Stimulated activated naive CD8-positive, alpha-beta T cell treated with anti-CD3 and anti-CD28 coated beads, Interleukin-15, amount 100 ng/mL, for 72 hours (primary cell): ENCODE measurements at regions not wholly inside any gene's neighbourhood (a gene's known extent, or its start where the extent isn't known, plus 50 kb on each side); places are given as distances from the start of the nearest gene placed in this dataset.
"Not testable (repeated sequence)": the region's sequence is repeated elsewhere in the genome, so short reads cannot be mapped to it uniquely, and the experiment has no call there.

Experiments used
- ATAC-seq: fragments of 150-1000 bp; cut with Tn5 transposase; 2 replicates; pipeline ENCODE4 v1.10.0; 2021; ENCODE audit warnings: mild to moderate bottlenecking, moderate library complexity
- DNase-seq, 2 donors: peaks; one replicate each; pipeline ENCODE4 v3.0.0; 2021 to 2022
- H3K27ac Mint-ChIP-seq, 2 donors: one replicate each; pipeline ENCODE4 v1.8.0; 2022; ENCODE audit warnings: mild to moderate bottlenecking in 2 of 2, mixed read lengths in 2 of 2, moderate library complexity in 2 of 2
- H3K27me3 Mint-ChIP-seq: one replicate; pipeline ENCODE4 v1.8.0; 2022; ENCODE audit warnings: mixed read lengths
- H3K4me1 Mint-ChIP-seq: one replicate; pipeline ENCODE4 v1.8.0; 2022; ENCODE audit warnings: mild to moderate bottlenecking, mixed read lengths
- H3K4me3 Mint-ChIP-seq, 2 donors: one replicate each; pipeline ENCODE4 v1.8.0; 2022; ENCODE audit warnings: mild to moderate bottlenecking in 2 of 2, mixed read lengths in 2 of 2, moderate library complexity in 1 of 2
- H3K9me3 Mint-ChIP-seq, 2 donors: one replicate each; pipeline ENCODE4 v1.8.0; 2022; ENCODE audit warnings: mixed read lengths in 2 of 2

DNA sequence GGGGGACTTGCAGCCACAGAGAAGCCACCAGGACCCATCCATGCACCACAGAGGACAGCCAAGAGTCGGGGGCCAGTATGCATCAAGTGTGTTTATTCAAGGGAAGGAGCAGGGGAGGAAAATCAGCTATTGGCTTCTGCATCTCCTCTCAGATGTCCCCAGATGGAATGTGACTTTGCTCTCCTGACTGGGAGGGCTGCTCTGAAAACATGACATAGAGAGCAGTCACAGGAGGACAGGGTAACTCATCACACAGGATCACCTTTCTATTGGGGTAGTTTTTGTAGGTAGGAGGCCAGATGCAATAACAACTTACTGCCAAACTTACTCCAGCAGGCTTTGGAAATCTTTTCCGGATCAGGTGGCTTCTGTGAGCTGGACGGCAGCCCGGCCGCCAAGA, 121.0 kb upstream of the OPCML start:
- H3K27ac Mint-ChIP-seq: no peak overlapping the region
- H3K27me3 Mint-ChIP-seq: no peaks in the 10 kb centered on the region
- DNase-seq (no peak), ATAC-seq (no peak)
- H3K4me3 Mint-ChIP-seq: no peak overlapping the region
- peaks cover 0 to 12% of the 10 kb centered on the region in 2 donors for H3K9me3 Mint-ChIP-seq
- H3K4me1 Mint-ChIP-seq: no peaks in the 10 kb centered on the region

DNA sequence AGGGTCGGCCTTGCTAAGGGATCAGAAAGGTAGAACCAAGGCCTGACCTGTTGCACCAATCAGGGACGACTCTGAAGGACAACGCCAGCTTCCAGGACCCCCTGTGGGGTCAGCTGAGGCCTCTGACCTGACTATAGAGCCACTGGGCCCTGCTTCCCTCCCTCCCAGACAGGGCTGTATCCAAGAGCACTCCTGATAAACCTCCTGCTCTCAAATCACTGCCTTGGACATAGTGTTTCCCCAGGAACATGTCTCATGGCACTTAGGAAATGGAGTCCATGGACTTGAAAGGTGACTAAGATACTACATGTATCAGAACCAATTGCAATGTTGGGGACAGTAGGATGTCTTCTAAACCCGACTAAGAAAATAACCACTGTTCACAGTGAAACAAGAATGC, 117.8 kb upstream of the OPCML start:
- Mint-ChIP-seq H3K4me1 (no peaks in the 10 kb centered on the region), H3K9me3 (peaks cover 0 to 13% of the 10 kb centered on the region in 2 donors), H3K4me3 (no peak overlapping the region), H3K27me3 (no peaks in the 10 kb centered on the region), H3K27ac (no peak overlapping the region)
- ATAC-seq (no peak), DNase-seq (no peak)

DNA sequence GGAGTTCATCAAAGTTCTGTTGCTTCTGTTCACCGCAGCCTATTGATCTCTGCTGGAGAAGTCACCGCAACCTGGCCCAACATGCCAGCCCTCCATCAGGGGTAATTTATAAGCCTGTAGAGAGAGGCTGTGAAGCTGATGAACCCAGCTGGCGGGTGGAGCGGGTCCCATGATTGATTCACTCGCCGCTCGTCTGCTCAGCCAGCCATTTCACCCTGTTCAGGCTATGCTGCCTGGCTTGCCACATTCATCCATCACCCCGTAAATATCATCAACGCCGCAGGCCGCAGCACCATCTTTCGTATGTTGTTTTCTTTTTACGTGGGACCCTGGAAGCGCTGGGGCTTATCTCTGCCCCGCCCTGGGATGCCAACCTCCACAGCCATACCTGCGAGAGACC, 116.7 kb upstream of the OPCML start:
- no peak overlapping the region for H3K27ac Mint-ChIP-seq
- no peak for DNase-seq
- peaks cover 0 to 13% of the 10 kb centered on the region in 2 donors for H3K9me3 Mint-ChIP-seq
- ATAC-seq: no peak
- H3K4me3 Mint-ChIP-seq: no peak overlapping the region
- H3K4me1 Mint-ChIP-seq: no peaks in the 10 kb centered on the region
- H3K27me3 Mint-ChIP-seq: no peaks in the 10 kb centered on the region

DNA sequence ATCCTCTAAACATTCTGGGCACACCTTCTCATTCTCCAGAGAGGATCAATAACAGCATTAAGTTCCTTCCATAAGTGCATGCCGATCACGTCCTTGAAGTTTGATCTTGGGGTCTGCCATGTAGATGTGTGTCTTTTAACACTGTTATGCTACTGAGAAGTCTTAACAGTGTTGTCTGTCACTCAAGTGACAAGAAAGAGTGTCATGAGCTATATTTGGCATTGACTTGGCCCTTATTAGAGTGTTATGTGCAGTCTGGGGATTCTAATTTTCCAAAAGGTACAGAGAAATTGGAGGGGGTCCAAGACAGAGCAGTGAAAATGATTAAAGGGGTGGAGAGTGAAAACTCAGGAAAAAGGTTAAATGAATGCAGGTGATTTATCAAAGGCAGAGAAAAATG, 107.1 kb upstream of the OPCML start:
- H3K27ac Mint-ChIP-seq: no peak overlapping the region

DNA sequence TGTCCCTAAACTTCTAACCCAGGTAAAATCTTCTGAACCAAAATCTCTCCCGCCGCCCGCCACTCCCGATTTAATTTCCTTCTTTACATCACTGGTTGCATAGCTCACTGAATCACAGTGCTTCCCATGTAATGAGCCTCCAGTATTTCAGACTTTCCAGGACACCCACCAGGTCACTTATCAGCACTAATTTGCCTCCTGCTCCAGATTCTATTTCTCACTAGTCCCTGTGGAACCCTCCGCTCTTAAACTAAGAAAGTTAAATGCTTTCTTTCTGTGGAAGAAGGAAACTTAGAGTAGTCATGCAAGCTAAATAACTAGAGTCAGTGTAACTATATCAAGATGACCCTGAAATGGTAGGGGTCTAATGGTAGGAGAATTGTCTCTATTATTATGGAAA, 106.6 kb upstream of the OPCML start:
- ATAC-seq: no peak
- Mint-ChIP-seq H3K4me1 (no peaks in the 10 kb centered on the region), H3K27ac (no peak overlapping the region), H3K27me3 (peaks cover 29% of the 10 kb centered on the region), H3K4me3 (no peak overlapping the region), H3K9me3 (peaks cover 0 to 15% of the 10 kb centered on the region in 2 donors)
- no peak for DNase-seq

More for the DNA sequence above, 107.1 kb upstream of the OPCML start:
- DNase-seq (no peak), ATAC-seq (no peak)
- peaks cover 29% of the 10 kb centered on the region for H3K27me3 Mint-ChIP-seq
- no peaks in the 10 kb centered on the region for H3K4me1 Mint-ChIP-seq
- peaks cover 0 to 15% of the 10 kb centered on the region in 2 donors for H3K9me3 Mint-ChIP-seq
- H3K4me3 Mint-ChIP-seq: no peak overlapping the region

DNA sequence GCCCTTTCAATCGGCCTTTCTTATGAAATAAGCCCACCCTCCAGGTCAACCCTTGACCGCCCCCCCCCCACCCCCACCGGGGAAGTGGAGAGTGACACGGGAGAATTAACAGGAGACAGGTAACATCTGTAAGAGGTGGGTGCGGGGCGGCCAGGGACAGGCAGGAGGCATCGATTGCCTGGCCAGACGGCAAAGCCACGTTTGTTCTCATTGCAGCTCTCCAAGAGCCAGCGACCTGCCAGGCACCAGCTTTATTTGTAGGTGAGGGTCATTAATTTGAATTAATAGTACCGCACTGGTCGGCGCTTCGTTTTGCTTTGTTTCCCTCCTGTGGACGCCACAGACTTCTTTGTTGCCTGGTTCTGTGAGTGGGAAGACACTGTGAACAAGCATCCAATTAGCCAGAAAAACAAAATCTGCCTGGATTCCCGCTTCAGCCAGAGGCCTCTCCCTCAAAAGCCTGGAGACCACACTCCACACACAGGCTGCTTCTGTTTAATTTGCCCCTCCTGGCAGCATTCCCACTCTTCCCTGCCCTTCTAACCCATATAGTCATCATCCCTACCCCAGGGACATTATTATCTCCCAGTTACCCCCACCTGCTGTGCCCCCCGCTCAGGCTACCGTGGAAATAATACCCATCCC, 104.5 kb upstream of the OPCML start:
- DNase-seq (no peak), ATAC-seq (no peak)
- Mint-ChIP-seq H3K4me1 (no peaks in the 10 kb centered on the region), H3K27ac (no peak overlapping the region), H3K27me3 (peaks cover 29% of the 10 kb centered on the region), H3K4me3 (no peak overlapping the region), H3K9me3 (peaks cover 0 to 15% of the 10 kb centered on the region in 2 donors)

DNA sequence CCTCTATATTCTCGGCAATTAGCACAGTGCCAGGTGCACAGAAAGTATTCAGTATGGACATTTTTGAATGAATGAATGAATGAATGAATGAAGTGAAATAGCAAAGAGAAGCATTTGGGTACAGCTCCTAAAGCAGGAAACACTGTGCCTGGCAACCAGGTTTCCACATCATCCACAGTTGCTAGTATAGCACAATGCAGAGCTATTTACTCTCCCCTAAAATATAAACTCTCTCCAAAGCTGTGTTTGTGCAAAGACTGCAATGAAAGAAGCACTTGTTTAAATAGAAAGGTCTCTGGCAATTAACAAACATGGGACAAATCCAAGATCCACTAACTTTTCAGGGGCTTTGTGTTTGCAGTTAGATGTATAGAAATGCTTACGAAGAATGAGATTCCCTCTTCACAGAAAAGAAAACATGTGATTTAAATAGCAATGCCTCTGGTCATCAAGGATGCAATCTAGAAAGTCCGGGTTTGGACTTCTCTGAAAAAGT, 103.0 kb upstream of the OPCML start:
- Mint-ChIP-seq H3K9me3 (peaks cover 0 to 10% of the 10 kb centered on the region in 2 donors), H3K27me3 (peaks cover 29% of the 10 kb centered on the region), H3K4me3 (no peak overlapping the region), H3K4me1 (no peaks in the 10 kb centered on the region), H3K27ac (no peak overlapping the region)
- DNase-seq (no peak), ATAC-seq (no peak)

DNA sequence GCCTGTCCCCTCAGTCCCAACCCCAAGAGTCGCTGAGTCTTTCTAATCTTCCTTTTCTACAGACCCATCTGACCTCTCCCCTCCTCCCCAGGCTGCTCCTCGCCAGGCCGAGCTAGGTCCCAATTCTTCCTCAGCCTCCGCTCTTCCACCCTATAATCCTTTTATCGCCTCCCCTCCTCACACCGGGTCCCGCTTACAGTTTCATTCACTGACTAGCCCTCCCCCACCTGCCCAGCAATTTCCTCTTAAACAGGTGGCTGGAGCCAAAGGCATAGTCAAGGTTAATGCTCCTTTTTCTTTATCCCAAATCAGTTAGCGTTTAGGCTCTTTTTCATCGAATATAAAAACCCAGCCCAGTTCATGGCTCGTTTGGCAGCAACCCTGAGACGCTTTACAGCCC, 96.1 kb upstream of the OPCML start:
- not testable (repeated sequence) for H3K4me1 Mint-ChIP-seq, H3K27me3 Mint-ChIP-seq, H3K27ac Mint-ChIP-seq, DNase-seq, H3K9me3 Mint-ChIP-seq, H3K4me3 Mint-ChIP-seq, ATAC-seq

DNA sequence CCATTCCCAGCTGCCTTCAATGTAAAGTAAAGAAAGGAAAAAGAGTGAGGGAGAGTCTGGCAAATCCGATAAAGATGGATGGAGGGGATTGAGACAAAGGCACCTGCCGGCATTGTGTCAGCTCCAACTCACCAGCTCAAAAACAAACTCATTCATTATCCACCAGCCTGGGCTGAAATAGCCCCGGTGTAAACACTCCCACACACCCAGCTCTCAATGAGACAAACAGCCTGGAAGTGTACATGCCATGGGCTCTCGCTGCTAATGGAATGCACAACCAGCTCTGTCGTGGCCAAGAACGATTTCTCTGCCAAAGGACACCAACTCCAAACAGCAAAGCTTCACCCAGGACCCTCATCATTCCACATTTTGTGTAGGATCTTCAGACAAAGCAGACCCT, 89.3 kb upstream of the OPCML start:
- Mint-ChIP-seq H3K27ac (no peak overlapping the region), H3K4me1 (no peaks in the 10 kb centered on the region), H3K27me3 (no peaks in the 10 kb centered on the region), H3K4me3 (no peak overlapping the region), H3K9me3 (peaks cover 6 to 10% of the 10 kb centered on the region in 2 donors)
- DNase-seq (no peak), ATAC-seq (no peak)

DNA sequence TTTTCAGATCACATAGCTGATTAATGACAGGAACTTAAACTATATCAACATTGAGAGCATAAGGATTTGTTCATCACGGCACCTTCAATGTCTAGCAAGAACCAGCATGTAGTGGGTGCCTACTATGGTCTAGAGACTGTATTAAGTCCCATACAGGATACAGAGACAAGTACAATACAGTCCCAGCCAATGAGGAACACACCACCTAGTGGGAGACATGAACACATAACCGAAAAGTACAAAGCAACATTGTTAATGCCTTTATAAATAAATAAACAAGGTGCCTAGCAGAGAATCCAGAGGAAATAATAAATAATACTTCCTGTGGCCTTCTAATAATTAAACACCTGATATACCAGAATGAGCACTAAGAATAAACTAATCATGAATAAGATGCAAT, 87.7 kb upstream of the OPCML start:
- Mint-ChIP-seq H3K4me1 (no peaks in the 10 kb centered on the region), H3K9me3 (peaks cover 12 to 17% of the 10 kb centered on the region in 2 donors), H3K27ac (no peak overlapping the region), H3K27me3 (no peaks in the 10 kb centered on the region), H3K4me3 (no peak overlapping the region)
- ATAC-seq (no peak), DNase-seq (no peak)

DNA sequence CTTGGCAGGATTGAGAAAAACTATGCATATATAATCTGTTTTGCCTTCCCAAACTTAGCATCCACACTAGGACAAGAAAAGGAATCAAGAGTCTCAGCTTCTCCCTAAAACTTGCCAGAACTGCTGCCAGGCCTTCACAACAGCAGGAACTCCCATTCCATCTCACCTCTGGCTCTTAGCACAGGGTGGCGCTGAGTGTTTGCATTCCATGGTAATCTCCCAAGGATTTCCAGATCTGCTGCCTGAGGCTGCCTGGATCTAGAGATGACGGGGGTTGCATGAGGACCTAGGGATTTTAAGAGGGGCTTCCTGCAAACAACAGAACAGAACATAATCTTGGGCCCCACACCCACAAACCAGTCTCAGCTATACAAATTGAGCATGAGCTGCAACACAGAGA, 87.1 kb upstream of the OPCML start:
- ATAC-seq (no peak), DNase-seq (no peak)
- Mint-ChIP-seq H3K4me3 (no peak overlapping the region), H3K9me3 (peaks cover 12 to 17% of the 10 kb centered on the region in 2 donors), H3K27me3 (no peaks in the 10 kb centered on the region), H3K27ac (no peak overlapping the region), H3K4me1 (no peaks in the 10 kb centered on the region)

DNA sequence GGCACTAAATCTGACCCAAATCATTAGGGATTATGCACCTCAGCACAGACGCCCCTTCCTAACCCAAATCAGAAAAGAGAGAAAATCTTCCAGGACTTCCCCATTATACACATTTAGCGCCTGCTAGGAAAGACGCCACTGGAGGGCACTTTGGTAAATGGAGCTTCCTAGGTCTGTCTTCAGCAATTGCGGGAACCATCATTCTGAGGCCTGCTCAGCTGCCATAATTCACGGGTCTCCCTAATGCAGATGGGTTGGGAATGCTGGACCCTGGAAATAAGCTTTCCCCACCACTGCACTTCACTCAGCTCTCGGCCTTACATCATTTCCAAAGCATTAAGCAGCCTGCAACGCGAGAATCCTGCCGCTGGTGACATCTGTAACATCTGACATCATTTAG, 86.2 kb upstream of the OPCML start:
- Mint-ChIP-seq H3K27me3 (no peaks in the 10 kb centered on the region), H3K4me1 (no peaks in the 10 kb centered on the region), H3K4me3 (no peak overlapping the region), H3K27ac (no peak overlapping the region), H3K9me3 (peaks cover 12 to 17% of the 10 kb centered on the region in 2 donors)
- DNase-seq (no peak), ATAC-seq (no peak)

DNA sequence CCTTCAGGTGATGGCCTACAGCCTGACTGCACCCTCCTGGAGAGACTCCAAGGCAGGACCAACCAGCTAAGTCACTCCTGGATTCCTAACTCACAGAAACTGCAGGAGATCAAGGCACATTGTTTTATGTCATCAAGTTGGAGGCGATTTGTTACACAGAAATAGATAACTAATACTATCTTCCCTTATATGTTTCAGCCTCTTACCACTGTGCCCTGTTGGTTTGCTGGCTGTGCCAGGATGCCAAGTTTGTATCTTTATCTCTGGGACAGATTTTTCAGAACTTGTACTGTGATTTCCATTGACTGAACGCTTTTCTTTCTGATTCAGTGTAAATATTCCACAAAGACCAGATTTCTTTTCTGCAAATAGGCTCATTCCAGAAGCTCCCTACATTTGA, 76.2 kb upstream of the OPCML start:
- no peak for ATAC-seq
- no peak overlapping the region for H3K4me3 Mint-ChIP-seq
- H3K4me1 Mint-ChIP-seq: no peaks in the 10 kb centered on the region
- H3K27ac Mint-ChIP-seq: no peak overlapping the region
- peaks cover 0 to 4% of the 10 kb centered on the region in 2 donors for H3K9me3 Mint-ChIP-seq
- no peaks in the 10 kb centered on the region for H3K27me3 Mint-ChIP-seq
- DNase-seq: no peak

DNA sequence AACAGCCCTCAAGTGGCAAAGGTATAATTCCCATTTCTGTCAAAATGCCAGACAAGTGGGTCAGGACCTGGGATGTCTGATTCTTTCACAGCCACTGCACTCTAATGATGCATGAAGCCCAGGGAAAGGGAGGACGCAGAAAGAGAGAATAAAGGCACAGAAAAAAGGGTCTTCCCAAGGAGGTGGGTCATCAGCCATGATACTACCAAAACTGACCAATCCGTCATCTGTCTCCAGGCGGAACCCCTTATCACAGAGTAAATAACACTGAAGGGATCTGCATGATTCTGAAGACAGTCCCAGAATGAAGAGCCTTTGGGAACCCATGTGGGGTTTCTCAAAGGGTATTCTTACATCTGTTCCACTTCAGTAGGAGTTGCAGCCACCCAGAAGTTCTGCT, 73.8 kb upstream of the OPCML start:
- H3K27ac Mint-ChIP-seq: no peak overlapping the region

DNA sequence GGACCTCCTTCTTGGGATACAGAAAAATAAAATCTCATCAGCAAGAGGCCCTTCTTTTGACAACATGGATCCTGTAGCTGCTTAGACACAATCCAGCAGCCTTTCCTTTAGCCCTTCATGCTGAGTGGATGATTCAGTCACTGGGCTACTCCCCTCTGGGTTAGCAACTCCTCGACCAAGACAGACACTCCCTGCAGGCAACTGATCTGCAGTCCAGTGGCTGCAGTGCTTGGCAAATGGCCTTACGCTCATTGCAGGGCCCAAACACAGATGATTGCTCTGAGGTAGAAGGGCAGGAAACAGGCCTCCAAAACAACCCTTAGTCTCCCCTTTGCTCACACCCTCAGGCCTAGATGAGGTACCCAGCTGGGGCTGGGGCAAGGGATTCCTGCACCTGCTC, 73.2 kb upstream of the OPCML start:
- no peak overlapping the region for H3K27ac Mint-ChIP-seq
- no peak for DNase-seq
- no peak for ATAC-seq
- peaks cover 0 to 9% of the 10 kb centered on the region in 2 donors for H3K9me3 Mint-ChIP-seq
- no peaks in the 10 kb centered on the region for H3K27me3 Mint-ChIP-seq
- no peak overlapping the region for H3K4me3 Mint-ChIP-seq
- no peaks in the 10 kb centered on the region for H3K4me1 Mint-ChIP-seq

More for the DNA sequence above, 73.8 kb upstream of the OPCML start:
- H3K4me3 Mint-ChIP-seq: no peak overlapping the region
- DNase-seq: no peak
- ATAC-seq: no peak
- no peaks in the 10 kb centered on the region for H3K4me1 Mint-ChIP-seq
- H3K27me3 Mint-ChIP-seq: no peaks in the 10 kb centered on the region
- peaks cover 0 to 9% of the 10 kb centered on the region in 2 donors for H3K9me3 Mint-ChIP-seq

DNA sequence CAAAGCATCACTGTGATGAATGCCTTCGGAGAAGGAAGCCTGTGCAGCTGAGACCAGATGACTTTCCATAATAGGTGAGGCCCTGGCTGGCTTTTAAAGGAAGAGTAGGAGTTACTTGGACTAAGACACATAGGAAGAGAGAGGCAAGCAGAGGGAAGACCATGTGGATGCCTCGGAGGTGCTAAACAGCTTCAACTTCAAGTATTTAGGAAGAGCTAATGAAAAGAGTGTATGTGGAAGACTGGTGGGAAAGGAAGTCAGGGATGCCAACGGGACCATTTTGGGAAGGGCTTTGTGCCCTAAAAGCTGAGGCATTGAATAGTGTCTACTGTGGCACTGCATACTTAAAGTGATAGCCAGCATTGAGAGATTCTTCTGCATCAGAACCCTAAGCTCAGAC, 69.3 kb upstream of the OPCML start:
- ATAC-seq: no peak
- no peak overlapping the region for H3K4me3 Mint-ChIP-seq

DNA sequence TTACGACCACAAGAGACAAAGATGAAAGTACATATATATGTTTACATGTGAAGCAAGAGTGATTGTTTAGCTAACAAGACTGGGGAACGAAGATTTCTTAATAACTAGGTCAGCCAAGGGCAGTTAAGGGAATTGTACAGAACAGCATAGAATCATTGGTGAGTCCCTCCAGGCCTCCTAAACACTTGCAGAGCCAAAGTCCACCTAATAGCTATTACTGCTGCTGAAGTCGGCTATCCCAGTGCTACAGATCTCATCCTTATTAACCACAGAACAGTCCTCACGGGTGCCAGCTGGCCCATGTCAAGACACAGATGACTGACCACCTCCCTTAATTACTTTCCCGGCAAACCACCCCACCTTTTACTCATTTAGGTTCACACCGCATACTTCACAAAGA, 68.5 kb upstream of the OPCML start:
- H3K4me3 Mint-ChIP-seq: no peak overlapping the region
- ATAC-seq: no peak
- DNase-seq: no peak
- H3K27ac Mint-ChIP-seq: no peak overlapping the region
- H3K4me1 Mint-ChIP-seq: no peaks in the 10 kb centered on the region
- no peaks in the 10 kb centered on the region for H3K27me3 Mint-ChIP-seq
- peaks cover 0 to 5% of the 10 kb centered on the region in 2 donors for H3K9me3 Mint-ChIP-seq

More for the DNA sequence above, 69.3 kb upstream of the OPCML start:
- Mint-ChIP-seq H3K9me3 (peaks cover 0 to 5% of the 10 kb centered on the region in 2 donors), H3K4me1 (no peaks in the 10 kb centered on the region), H3K27me3 (no peaks in the 10 kb centered on the region), H3K27ac (no peak overlapping the region)
- no peak for DNase-seq
